HepG2 (cell line): ENCODE measurements at regions not wholly inside any gene's neighbourhood (a gene's known extent, or its start where the extent isn't known, plus 50 kb on each side); places are given as distances from the start of the nearest gene placed in this dataset.

Source experiments
- ATAC-seq: fragments of 200-7000 bp; cut with Tn5 transposase; 3 replicates; pipeline ENCODE4 v1.9.1; 2020; ENCODE audit warnings: mild to moderate bottlenecking, moderate library complexity
- BruUV-seq: library from RNA; stranded (reverse); fragments of 400-500 nt; replicated peaks from 2 replicates; lab custom pipeline; 2021; lab: Mats Ljungman, UMichigan
- CTCF ChIA-PET: fragments of 300-600 bp; formaldehyde crosslinking; extraction: SDS; loops from one replicate; lab custom pipeline; 2021; ENCODE audit warnings: low total read pairs, inconsistent platforms, low intra/inter-chr PET ratio; lab: Yijun Ruan, JAX
- POLR2A ChIA-PET: fragments of 350-600 bp; sonication (Branson Sonifier 250); formaldehyde crosslinking; loops from one replicate; lab custom pipeline; 2020; ENCODE audit warnings: antibody characterized with exemption, inconsistent platforms; lab: Yijun Ruan, JAX
- DNase-seq: peaks from one replicate; pipeline ENCODE4 v3.0.0-alpha.2; 2015; ENCODE audit warnings: low spot score
- FAIRE-seq: peaks from 3 replicates; lab custom pipeline; 2011; peaks lifted over from hg19 to GRCh38; lab: Jason Lieb, UNC
- H2AFZ ChIP-seq: one replicate; pipeline ENCODE4 v1.6.1; 2011; ENCODE audit warnings: low read length, inconsistent platforms
- H3K27ac ChIP-seq: fragments of 300-600 bp; 3 replicates; pipeline ENCODE4 v1.8.0; 2011; ENCODE audit warnings: mixed run types, mild to moderate bottlenecking, mixed read lengths, low read length, inconsistent platforms; ENCODE audit not compliant: insufficient read depth; ENCODE audit errors: extremely low read length
- H3K27me3 ChIP-seq, 2 experiments: fragments of 200-600 bp in 1 of 2; 2 replicates in 1 of 2; 3 replicates in 1 of 2; pipeline versions ENCODE4 v1.6.0 to v1.8.0; 2011; ENCODE audit warnings: low read length in 2 of 2, mild to moderate bottlenecking in 2 of 2, moderate library complexity in 2 of 2, inconsistent platforms in 1 of 2; ENCODE audit not compliant: insufficient read depth in 2 of 2, control insufficient read depth in 1 of 2
- H3K36me3 ChIP-seq, 2 experiments: fragments of 200-600 bp in 1 of 2; replicated peaks in 1 of 2; 2 replicates in 1 of 2; 3 replicates in 1 of 2; pipeline versions ENCODE4 v1.5.1 to v1.8.0; 2011; ENCODE audit warnings: low read length in 2 of 2, inconsistent platforms in 1 of 2; ENCODE audit not compliant: insufficient read depth in 2 of 2, control insufficient read depth in 1 of 2
- H3K4me1 ChIP-seq: 2 replicates; pipeline ENCODE4 v1.5.1; 2012; ENCODE audit warnings: low read length, inconsistent platforms; ENCODE audit not compliant: insufficient read depth
- H3K4me2 ChIP-seq: 2 replicates; pipeline ENCODE4 v1.6.0; 2011; ENCODE audit warnings: low read depth, low read length, inconsistent platforms
- H3K4me3 ChIP-seq, 3 experiments: fragments of 200-600 bp in 1 of 3; sonication (generic), shearing (Covaris generic) in 1 of 3; replicated peaks in 1 of 3; 2 replicates each; pipeline ENCODE4 v1.5.1; 2011 to 2016; ENCODE audit warnings: low read length in 3 of 3, inconsistent platforms in 2 of 3, low read depth in 2 of 3, mild to moderate bottlenecking in 2 of 3, control low read depth in 1 of 3, mixed read lengths in 1 of 3; ENCODE audit not compliant: insufficient read depth in 1 of 3
- H3K79me2 ChIP-seq: one replicate; pipeline ENCODE4 v1.6.1; 2011; ENCODE audit warnings: low read length, inconsistent platforms; ENCODE audit not compliant: insufficient read depth
- H3K9ac ChIP-seq: 2 replicates; pipeline ENCODE4 v1.6.0; 2011; ENCODE audit warnings: mild to moderate bottlenecking, low read depth, low read length, inconsistent platforms; ENCODE audit not compliant: insufficient read depth
- H3K9me3 ChIP-seq: 2 replicates; pipeline ENCODE4 v1.5.1; 2012; ENCODE audit warnings: mild to moderate bottlenecking, low read length
- H4K20me1 ChIP-seq: 2 replicates; pipeline ENCODE4 v1.6.0; 2011; ENCODE audit warnings: inconsistent platforms, mild to moderate bottlenecking, low read length, moderate library complexity; ENCODE audit not compliant: insufficient read depth
- ATF2 ChIP-seq: sonication (generic); formaldehyde crosslinking; IDR thresholded peaks from 2 replicates; pipeline ENCODE4 v1.4.0; 2020; ENCODE audit warnings: missing genetic modification reagents
- CCAR2 ChIP-seq: fragments of 200-400 bp; formaldehyde crosslinking; optimal IDR thresholded peaks from 2 replicates; pipeline ENCODE3; 2018; ENCODE audit warnings: low read depth, mild to moderate bottlenecking, low read length, moderate library complexity
- CHCHD3 ChIP-seq: sonication (generic); formaldehyde crosslinking; IDR thresholded peaks from 2 replicates; pipeline ENCODE4 v1.8.0; 2022; ENCODE audit warnings: mild to moderate bottlenecking, missing genetic modification reagents, moderate library complexity
- DR1 ChIP-seq: sonication (generic); formaldehyde crosslinking; IDR thresholded peaks from 2 replicates; pipeline ENCODE4 v1.8.0; 2021; ENCODE audit warnings: mild to moderate bottlenecking, missing genetic modification reagents, inconsistent platforms
- ETV6 ChIP-seq: sonication (generic); formaldehyde crosslinking; conservative IDR thresholded peaks from 2 replicates; pipeline ENCODE4 v1.4.0; 2020; ENCODE audit warnings: missing genetic modification reagents
- KLF11 ChIP-seq: IDR thresholded peaks from 2 replicates; pipeline ENCODE4 v1.6.1; 2016; ENCODE audit warnings: missing compliant biosample characterization
- KLF13 ChIP-seq: sonication (generic); formaldehyde crosslinking; IDR thresholded peaks from 2 replicates; pipeline ENCODE4 v1.4.0; 2020; ENCODE audit warnings: mild to moderate bottlenecking, missing genetic modification reagents
- MYNN ChIP-seq: sonication (generic); formaldehyde crosslinking; IDR thresholded peaks from 2 replicates; pipeline ENCODE4 v1.4.0; 2020; ENCODE audit warnings: mild to moderate bottlenecking, low read depth, missing genetic modification reagents
- NR2F2 ChIP-seq: IDR thresholded peaks from 2 replicates; pipeline ENCODE4 v1.6.1; 2012; ENCODE audit warnings: low read depth, inconsistent platforms, borderline replicate concordance
- POLR2A ChIP-seq, 2 experiments: IDR thresholded peaks; 2 replicates each; pipeline ENCODE4 v1.6.1; 2011; ENCODE audit warnings: low read depth in 2 of 2, low read length in 2 of 2, mild to moderate bottlenecking in 1 of 2, moderate library complexity in 1 of 2; ENCODE audit not compliant: insufficient read depth in 1 of 2
- RAD21 ChIP-seq: fragments of 450-650 bp; formaldehyde crosslinking; IDR thresholded peaks from 2 replicates; pipeline ENCODE4 v1.5.0; 2020; ENCODE audit warnings: mild to moderate bottlenecking
- SMC3 ChIP-seq: IDR thresholded peaks from 2 replicates; pipeline ENCODE4 v1.6.1; 2011; ENCODE audit warnings: low read length, improper control_type of control experiment
- SNAI1 ChIP-seq: sonication (generic); formaldehyde crosslinking; IDR thresholded peaks from 2 replicates; pipeline ENCODE4 v1.5.0; 2020; ENCODE audit warnings: mild to moderate bottlenecking, missing genetic modification reagents, borderline replicate concordance
- STAG1 ChIP-seq: sonication (generic); formaldehyde crosslinking; IDR thresholded peaks from 2 replicates; pipeline ENCODE4 v1.4.0; 2020; ENCODE audit warnings: missing genetic modification reagents
- ZBTB4 ChIP-seq: sonication (generic); formaldehyde crosslinking; IDR thresholded peaks from 2 replicates; pipeline ENCODE4 v1.4.0; 2020; ENCODE audit warnings: missing genetic modification reagents, mild to moderate bottlenecking, borderline replicate concordance
- ZFP36L1 ChIP-seq: sonication (generic); formaldehyde crosslinking; IDR thresholded peaks from 2 replicates; pipeline ENCODE4 v1.8.0; 2022; ENCODE audit warnings: mild to moderate bottlenecking, missing genetic modification reagents, moderate library complexity
- ZNF326 ChIP-seq: sonication (generic); formaldehyde crosslinking; IDR thresholded peaks from 2 replicates; pipeline ENCODE4 v1.4.0; 2020; ENCODE audit warnings: missing genetic modification reagents, borderline replicate concordance
- ZNF577 ChIP-seq: sonication (generic); formaldehyde crosslinking; IDR thresholded peaks from 2 replicates; pipeline ENCODE4 v1.4.0; 2020; ENCODE audit warnings: mild to moderate bottlenecking, low read depth, missing genetic modification reagents, borderline replicate concordance
- whole genome bisulfite sequencing: methylation state at CpG from one replicate; pipeline ENCODE4 v1.1.6; 2017; ENCODE audit warnings: low lambda C conversion rate; 5-methylcytosine and 5-hydroxymethylcytosine counted together
- in situ Hi-C: cut with HindIII; loops from 2 replicates; pipeline ENCODE4 v1.10.0; 2017; ENCODE audit warnings: low pct_unique_long_range_greater_than_20kb; ENCODE audit not compliant: extremely low pct_ligation_motif_present
- intact Hi-C: fragments of 100-400 bp; cut with micrococcal nuclease; formaldehyde crosslinking; loops from one replicate; pipeline ENCODE4 v1.10.0; 2022; ENCODE audit not compliant: unreplicated experiment
- TF ChIP-seq, protein P1 (sequence below): sonication (generic); formaldehyde crosslinking; IDR thresholded peaks from 2 replicates; pipeline ENCODE4 v1.5.0; 2020; ENCODE audit warnings: mild to moderate bottlenecking, missing genetic modification reagents, moderate library complexity

DNA sequence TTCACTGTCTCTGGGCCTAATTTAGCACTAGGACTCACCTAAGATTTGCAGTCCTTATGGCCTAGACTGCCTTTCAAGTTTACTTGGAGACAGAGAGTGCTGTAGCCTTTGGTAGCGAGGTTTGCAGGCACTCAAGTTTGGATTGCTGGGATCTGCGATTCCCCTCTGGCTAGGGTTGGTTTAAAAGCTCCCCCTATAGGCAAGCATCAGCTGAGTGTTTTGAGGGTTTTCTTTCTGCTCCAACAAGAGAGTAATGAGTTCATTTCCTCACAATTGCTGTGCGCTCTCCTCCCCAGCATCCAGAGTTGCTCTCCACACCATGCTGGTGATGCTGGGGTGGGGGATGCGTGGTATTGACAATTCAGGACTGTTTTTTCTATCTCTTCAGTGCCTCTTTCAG lies 206.9 kb downstream of the GLUD2 start:
- WGBS: 36% methylated on average over 3 of the region's 4 CpGs
- Histone ChIP-seq H4K20me1 (no peaks in the 10 kb centered on the region), H3K36me3 (no peaks in the 10 kb centered on the region), H3K79me2 (no peaks in the 10 kb centered on the region), H3K4me1 (no peaks in the 10 kb centered on the region), H3K4me2 (peak overlapping the region; percentile 36; the same call in 1 of the 2 replicates), H3K27me3 (no peaks in the 10 kb centered on the region), H2AFZ (no peak overlapping the region), H3K4me3 (no peak overlapping the region), H3K27ac (no peak overlapping the region), H3K9me3 (no peaks in the 10 kb centered on the region), H3K9ac (no peak overlapping the region)
- TF ChIP-seq ZBTB4 (CRISPR knock-in tag): no peak
- no peak for TF ChIP-seq ZFP36L1 (CRISPR knock-in tag)
- TF ChIP-seq KLF11 (CRISPR knock-in tag): no peak
- no peak for TF ChIP-seq NR2F2
- peak; percentile 25; the same call in 1 of the 2 replicates for TF ChIP-seq SMC3
- peak; percentile 17; the same call in 1 of the 2 replicates for TF ChIP-seq RAD21 (CRISPR knock-in tag)
- no peak for TF ChIP-seq DR1 (CRISPR knock-in tag)
- TF ChIP-seq STAG1 (CRISPR knock-in tag): peak; percentile 63
- TF ChIP-seq CHCHD3 (CRISPR knock-in tag): no peak
- no peak for TF ChIP-seq ATF2 (CRISPR knock-in tag)
- no peak for TF ChIP-seq KLF13 (CRISPR knock-in tag)
- TF ChIP-seq MYNN (CRISPR knock-in tag): no peak
- no peak for TF ChIP-seq SNAI1 (CRISPR knock-in tag)
- TF ChIP-seq, protein P1, sequence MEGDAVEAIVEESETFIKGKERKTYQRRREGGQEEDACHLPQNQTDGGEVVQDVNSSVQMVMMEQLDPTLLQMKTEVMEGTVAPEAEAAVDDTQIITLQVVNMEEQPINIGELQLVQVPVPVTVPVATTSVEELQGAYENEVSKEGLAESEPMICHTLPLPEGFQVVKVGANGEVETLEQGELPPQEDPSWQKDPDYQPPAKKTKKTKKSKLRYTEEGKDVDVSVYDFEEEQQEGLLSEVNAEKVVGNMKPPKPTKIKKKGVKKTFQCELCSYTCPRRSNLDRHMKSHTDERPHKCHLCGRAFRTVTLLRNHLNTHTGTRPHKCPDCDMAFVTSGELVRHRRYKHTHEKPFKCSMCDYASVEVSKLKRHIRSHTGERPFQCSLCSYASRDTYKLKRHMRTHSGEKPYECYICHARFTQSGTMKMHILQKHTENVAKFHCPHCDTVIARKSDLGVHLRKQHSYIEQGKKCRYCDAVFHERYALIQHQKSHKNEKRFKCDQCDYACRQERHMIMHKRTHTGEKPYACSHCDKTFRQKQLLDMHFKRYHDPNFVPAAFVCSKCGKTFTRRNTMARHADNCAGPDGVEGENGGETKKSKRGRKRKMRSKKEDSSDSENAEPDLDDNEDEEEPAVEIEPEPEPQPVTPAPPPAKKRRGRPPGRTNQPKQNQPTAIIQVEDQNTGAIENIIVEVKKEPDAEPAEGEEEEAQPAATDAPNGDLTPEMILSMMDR: peak; percentile 64
- no peak for TF ChIP-seq POLR2A (IDR thresholded peaks at IDR 0.05; ENCODE audit: insufficient read depth in 1 of 2, low read depth in 2 of 2, low read length in 2 of 2)
- no peak for TF ChIP-seq ZNF577 (CRISPR knock-in tag)
- no peak for TF ChIP-seq ETV6 (CRISPR knock-in tag)
- TF ChIP-seq ZNF326 (CRISPR knock-in tag): no peak
- no peak for TF ChIP-seq CCAR2
- FAIRE-seq: peak; percentile 72
- ChIA-PET POLR2A (interaction anchor here (1.0 kb wide), 1 partner anchor 245 kb away, joined by 3 read pairs; no protein-coding TSS in a partner anchor), CTCF (interaction anchor here (1.5 kb wide), 1 partner anchor 254 kb away, joined by 3 read pairs; no protein-coding TSS in a partner anchor)
- in situ Hi-C loops (no loop called here), intact Hi-C loops (loop anchor here (1.0 kb wide), 1 partner anchor 254 kb away; no protein-coding TSS in a partner anchor)
- ATAC-seq: peak; percentile 68
- peak; percentile 5 for DNase-seq
- no TSS peak for BruUV-seq
